Omental fat pad (tissue), 3 donors: ENCODE measurements at regions not wholly inside any gene's neighbourhood (a gene's known extent, or its start where the extent isn't known, plus 50 kb on each side); places are given as distances from the start of the nearest gene placed in this dataset.

Source experiments
- ATAC-seq: fragments of 150-250 bp; one replicate; pipeline ENCODE4 v1.9.1; 2016; ENCODE audit warnings: mild to moderate bottlenecking, moderate library complexity; ENCODE audit not compliant: low FRiP score
- DNase-seq: peaks from one replicate; pipeline ENCODE4 v3.0.0-alpha.2; 2019; ENCODE audit warnings: low spot score
- CTCF ChIP-seq, 3 donors: fragments of 450-650 bp; IDR thresholded peaks; one replicate each; pipeline ENCODE4 v1.5.1; 2016 to 2017; ENCODE audit warnings: antibody characterized with exemption in 3 of 3, mild to moderate bottlenecking in 3 of 3, moderate library complexity in 2 of 3

- TF ChIP-seq CTCF (IDR thresholded peaks at IDR 0.05): no peak
- no peak for ATAC-seq
- DNase-seq: no peak
Observed at GRCh38 chr20:53752583-53752970, 158.9 kb upstream of the ZNF217 start.

DNA sequence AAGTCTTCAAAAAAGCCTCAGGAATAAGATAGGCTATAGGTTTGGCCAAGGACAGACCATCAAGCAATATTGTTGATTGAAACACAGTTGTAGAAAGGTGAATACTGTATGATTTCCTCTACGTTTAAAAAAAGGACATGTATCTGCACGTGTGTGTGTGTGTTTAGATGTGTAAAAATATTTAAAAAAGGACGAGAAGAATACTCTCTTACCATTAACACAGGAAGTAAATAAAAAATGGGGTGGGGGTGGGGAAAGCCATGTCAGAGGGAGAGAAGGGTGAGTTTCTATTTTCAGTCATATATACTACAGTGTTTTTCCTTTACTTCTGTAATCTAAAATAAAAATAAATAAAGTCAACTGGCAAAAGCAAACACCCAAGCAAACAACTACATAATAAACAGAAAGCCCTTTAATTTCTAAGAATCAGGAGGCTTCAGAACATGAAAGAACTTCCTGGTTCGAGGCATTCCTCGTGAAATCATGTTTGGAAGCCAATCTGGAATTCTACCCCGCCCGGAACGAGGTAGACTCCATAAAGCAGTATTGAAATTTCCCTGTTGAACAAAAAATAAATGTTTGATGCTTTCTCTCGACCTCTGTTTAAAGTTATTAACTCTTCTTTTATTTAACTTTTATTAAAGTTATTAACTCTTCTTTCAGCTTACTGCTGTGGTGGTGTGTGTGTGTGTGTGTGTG lies 158.1 kb upstream of the ZNF217 start:
- ATAC-seq (no peak), DNase-seq (no peak)
- TF ChIP-seq CTCF (IDR thresholded peaks at IDR 0.05): no peak

DNA sequence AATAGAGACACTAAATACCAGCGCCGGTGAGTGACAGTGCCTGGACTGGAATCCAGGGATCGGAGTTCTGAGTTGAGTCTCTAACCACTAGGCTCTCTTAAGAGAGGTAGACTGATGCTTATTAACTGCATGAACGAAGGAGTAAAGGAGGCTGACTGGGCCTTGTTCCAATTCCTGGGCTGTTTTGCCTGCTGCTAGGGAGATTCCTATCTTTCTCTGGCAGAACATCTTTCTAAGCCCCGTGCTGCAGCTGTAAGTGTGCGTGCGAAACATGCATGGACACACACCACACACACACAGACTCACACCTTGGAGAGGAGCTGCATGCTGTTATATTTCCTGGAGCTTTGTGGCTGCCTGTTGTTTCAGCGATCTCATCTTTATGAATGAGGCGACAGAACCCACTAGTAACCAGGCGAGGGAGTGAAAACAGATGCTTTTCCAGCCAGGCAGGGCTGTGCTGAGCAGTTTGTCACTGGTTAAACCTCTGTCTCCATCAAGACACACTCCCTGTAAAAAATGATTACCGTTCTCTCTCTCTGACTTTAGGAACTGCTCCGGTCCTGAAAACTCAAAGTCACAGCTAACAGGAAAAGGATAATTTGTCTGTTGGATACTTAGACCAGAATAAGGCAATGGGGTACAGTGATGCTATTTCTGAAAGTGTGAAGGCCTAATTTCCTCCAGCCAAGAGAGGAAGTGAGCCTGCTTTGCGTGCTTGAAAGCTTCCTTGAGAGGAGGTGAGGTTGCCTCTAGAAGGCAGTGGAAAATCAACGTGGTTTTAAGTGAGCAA lies 157.4 kb upstream of the ZNF217 start:
- TF ChIP-seq CTCF (IDR thresholded peaks at IDR 0.05): no peak
- DNase-seq (no peak), ATAC-seq (peak; percentile 21)

DNA sequence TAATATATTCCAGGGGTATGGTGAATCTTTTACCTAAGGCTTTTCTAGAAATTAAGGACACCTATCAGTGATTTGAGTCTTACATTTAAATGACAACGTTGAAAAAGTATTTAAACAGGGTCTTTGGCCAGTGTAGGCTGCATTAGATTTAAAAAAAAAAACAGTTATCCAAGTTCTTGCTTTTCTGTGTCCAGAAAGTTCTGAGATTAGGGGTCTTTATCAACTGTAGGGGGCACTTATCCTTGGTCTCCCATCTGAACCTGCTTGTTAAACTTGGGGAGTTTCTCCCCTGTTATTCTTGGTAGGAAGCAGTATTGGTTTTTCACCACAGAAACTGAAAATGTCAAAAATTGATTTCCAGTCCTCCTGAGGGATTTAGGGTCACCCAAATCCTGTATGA lies 155.9 kb upstream of the ZNF217 start:
- TF ChIP-seq CTCF (IDR thresholded peaks at IDR 0.05): no peak
- ATAC-seq (no peak), DNase-seq (no peak)

DNA sequence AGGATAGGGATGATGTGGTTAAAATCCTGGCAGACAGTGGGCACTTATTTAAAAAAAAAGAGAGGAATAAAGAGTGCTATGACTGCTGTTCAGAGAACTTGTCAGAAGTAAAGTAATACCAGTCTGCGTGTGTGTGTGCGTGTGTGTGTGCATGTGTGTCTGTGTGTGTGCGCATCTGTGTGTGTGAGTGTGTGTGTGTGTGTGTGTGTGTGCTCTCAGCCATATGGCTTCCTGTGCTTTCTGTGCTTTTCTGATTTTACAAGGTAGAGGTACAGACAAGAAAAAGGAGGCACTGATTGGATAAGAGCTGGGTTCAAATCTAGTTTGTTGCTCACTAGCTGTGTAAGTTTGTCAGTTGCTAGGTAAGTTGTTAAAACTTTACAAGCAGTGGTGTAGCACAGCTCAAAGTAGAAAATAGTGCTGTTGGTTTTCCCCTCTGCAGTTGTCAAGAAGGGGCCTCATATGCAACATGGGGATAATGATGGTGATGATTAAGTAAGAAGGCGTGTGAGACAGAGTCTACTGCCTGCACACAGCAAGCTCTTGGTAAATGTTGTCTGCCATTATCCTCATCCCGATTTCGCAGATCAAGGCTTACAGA lies 155.3 kb upstream of the ZNF217 start:
- no peak for TF ChIP-seq CTCF (IDR thresholded peaks at IDR 0.05)
- ATAC-seq (no peak), DNase-seq (no peak)

- DNase-seq (no peak), ATAC-seq (no peak)
Observed at GRCh38 chr20:53748176-53748575, 154.5 kb upstream of the ZNF217 start.

More at GRCh38 chr20:53748176-53748575, 154.5 kb upstream of the ZNF217 start:
- TF ChIP-seq CTCF (IDR thresholded peaks at IDR 0.05): no peak
